ENCODE measurements at regions not wholly inside any gene's neighbourhood (a gene's known extent, or its start where the extent isn't known, plus 50 kb on each side); places are given as distances from the start of the nearest gene placed in this dataset.
A peak's percentile ranks its signal among the peaks of the same experiment; 100 is the strongest.

DNA sequence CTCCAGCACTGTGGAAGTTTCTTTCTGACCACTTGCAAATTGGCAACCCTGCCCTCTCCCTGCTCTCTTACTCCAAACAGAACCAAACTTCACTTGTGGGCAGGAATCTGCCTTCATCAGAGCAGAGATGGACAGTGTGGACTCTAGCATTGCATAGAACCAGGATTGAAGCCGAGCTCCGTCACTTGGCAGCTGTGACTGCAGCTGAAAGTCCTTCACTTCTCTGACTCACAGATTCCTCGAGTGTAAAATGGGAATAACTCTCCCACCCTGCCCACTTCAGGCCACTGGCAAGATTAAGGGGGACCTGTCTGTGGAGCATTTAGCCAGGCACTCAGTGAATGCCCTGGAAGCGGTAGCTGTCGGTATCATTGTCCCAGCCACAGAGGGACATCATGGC lies 75.7 kb upstream of the ZBTB40 start:
- Mint-ChIP-seq H3K9me3 (peaks cover 4 to 9% of the 10 kb centered on the region in 2 donors), H3K36me3 (peaks cover 0 to 4% of the 10 kb centered on the region in 2 donors), H3K27ac (no peak overlapping the region)
- ATAC-seq, result no peak
- no peak for DNase-seq (ENCODE audit: low spot score in 2 of 2)

DNA sequence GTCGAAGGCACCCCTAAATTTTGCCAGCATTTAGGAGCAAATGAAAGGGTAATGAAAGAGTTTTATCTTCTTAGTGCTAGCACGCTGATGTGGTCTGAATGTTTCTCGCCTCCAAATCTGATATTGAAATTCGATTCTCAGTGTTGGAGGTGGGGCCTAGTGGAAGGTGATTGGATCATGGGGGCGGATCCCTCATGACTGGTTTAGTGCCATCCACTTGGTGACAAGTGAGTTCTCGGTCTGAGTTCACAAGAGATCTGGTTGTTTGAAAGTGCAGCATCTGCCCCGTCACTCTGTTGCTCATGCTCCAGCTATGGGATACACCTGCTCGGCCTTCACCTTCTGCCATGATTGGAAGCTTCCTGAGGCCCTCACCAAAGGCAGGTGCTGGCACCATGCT lies 75.1 kb upstream of the ZBTB40 start:
- DNase-seq (ENCODE audit: low spot score in 2 of 2), result no peak
- Mint-ChIP-seq H3K36me3 (peaks cover 0 to 4% of the 10 kb centered on the region in 2 donors), H3K9me3 (peaks cover 4 to 9% of the 10 kb centered on the region in 2 donors), H3K27ac (no peak overlapping the region)
- no peak for ATAC-seq

GRCh38 chr1:22376976-22377375 lies 74.7 kb upstream of the ZBTB40 start:
- ATAC-seq (no peak), DNase-seq (ENCODE audit: low spot score in 2 of 2) (no peak)
- peaks cover 4 to 9% of the 10 kb centered on the region in 2 donors for H3K9me3 Mint-ChIP-seq
- H3K36me3 Mint-ChIP-seq, result peaks cover 0 to 4% of the 10 kb centered on the region in 2 donors
- no peak overlapping the region for H3K27ac Mint-ChIP-seq

DNA sequence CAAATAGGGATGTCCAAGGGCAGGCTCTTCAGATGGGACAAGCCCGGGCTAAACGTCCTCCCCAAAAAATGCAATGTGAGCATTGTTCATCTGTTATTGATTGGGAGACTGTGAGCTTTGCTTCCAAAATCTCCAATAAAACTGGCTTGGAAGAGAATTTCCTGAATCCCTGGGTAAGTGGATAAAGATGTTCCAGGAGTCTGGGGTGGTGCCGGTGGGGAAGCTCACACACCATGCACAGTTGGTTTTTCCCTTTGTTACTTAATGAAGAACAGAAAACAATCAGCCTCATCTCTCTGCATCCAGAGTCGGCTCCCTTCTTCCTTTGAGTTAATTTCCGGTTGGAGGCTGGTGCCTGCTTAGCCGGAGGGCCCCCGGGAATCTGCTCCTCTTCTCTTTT lies 72.1 kb upstream of the ZBTB40 start:
- no peaks in the 10 kb centered on the region for H3K36me3 Mint-ChIP-seq
- ATAC-seq, result no peak
- no peak overlapping the region for H3K27ac Mint-ChIP-seq
- no peaks in the 10 kb centered on the region for H3K9me3 Mint-ChIP-seq
- DNase-seq (ENCODE audit: low spot score in 2 of 2), result no peak

- Mint-ChIP-seq H3K27ac (no peak overlapping the region), H3K36me3 (no peaks in the 10 kb centered on the region), H3K9me3 (no peaks in the 10 kb centered on the region)
- no peak for DNase-seq (ENCODE audit: low spot score in 2 of 2)
- ATAC-seq, result no peak
Measured at GRCh38 chr1:22380024-22380785, 71.4 kb upstream of the ZBTB40 start.

DNA sequence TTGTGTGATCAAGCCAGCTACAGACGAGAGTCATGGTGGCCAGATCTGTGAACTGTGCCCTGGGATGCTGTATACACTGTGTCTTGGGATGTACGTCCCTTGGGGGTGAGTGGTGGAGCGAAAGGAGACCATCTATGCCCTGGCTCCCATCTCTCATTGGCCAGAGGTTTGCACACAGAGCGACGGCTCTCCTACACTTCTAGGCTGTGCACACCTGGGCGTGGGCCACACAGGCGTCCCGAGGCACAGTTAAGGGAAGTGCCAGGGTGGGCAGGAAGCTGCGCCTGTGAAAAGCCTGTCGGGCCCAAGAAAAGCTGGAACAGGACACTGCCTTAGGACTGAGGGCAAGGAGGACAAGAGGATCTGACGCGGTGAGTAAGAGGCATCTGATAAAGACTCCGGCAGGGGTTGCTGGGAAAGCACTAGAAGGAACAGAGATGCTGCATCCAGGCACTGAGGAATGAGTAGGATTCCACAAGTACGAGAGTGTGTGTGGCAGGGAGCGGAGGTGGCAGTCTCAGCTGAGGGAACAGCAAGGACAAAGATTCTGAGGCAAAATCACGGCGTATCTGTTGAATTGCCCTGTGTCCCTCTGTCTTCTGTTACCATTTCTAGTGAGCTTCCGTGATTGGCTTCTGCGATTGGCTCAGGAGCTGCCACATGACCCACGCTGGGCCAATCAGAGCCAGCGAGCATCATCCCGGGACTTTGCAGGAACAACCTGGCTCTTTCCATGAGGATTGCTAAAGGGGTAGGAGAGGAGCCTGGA lies 67.9 kb upstream of the ZBTB40 start:
- DNase-seq (ENCODE audit: low spot score in 2 of 2) (no peak), ATAC-seq (no peak)
- no peaks in the 10 kb centered on the region for H3K9me3 Mint-ChIP-seq
- no peaks in the 10 kb centered on the region for H3K36me3 Mint-ChIP-seq
- H3K27ac Mint-ChIP-seq, result no peak overlapping the region

- H3K9me3 Mint-ChIP-seq, result no peaks in the 10 kb centered on the region
- DNase-seq (ENCODE audit: low spot score in 2 of 2) (no peak), ATAC-seq (no peak)
- no peaks in the 10 kb centered on the region for H3K36me3 Mint-ChIP-seq
- H3K27ac Mint-ChIP-seq, result no peak overlapping the region
Measured at GRCh38 chr1:22385537-22385936, 66.1 kb upstream of the ZBTB40 start.

DNA sequence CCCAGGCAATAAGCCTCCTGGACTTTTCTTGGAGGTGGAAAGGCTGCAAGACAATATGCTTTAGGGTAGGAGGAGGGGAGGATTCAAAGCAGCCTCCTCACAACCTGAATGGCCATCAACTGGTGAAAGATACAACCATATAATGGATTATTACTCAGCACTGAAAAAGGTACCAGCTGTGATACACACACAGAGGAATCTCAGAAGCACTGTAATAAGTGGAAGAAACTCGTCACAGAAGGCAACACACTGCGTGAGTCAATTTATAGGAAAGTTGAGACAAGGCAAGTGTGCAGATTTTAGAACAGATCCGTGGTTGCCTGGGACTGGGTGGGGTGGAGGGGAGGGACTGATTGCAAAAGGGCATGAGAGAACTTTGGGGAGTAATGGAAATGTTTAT lies 64.9 kb upstream of the ZBTB40 start:
- Mint-ChIP-seq H3K9me3 (no peaks in the 10 kb centered on the region), H3K27ac (no peak overlapping the region), H3K36me3 (no peaks in the 10 kb centered on the region)
- DNase-seq (ENCODE audit: low spot score in 2 of 2) (no peak), ATAC-seq (no peak)

DNA sequence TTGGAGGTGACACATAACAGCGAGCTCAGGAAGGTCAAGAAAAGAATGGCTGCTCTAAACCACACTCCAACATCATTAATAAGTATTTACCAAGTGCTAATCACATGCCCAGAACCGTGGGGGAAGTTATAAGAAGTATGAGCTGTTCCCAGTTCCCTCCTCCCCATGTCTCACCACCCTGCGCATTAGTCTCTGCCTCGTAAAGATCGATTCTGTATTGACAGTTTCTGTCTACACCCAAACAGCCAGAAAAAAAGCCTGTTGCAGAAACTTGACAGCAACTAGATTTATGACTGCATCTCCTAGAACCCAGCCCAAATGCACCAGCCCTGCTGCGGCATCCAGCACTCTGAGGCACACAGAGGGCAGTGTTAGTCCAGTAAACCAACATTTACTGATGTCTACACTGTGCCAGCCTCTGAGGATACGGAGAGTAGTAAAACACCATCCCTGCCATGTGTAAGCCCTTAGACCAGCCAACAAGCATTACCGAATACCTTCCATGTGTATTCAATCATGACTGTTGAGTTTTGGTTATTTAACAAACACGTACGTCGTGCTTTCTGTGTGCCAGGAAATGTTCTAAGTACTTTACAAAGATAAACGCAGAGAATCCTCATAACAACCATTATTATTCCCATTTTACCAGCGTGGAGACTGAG lies 63.6 kb upstream of the ZBTB40 start:
- Mint-ChIP-seq H3K27ac (no peak overlapping the region), H3K9me3 (no peaks in the 10 kb centered on the region), H3K36me3 (no peaks in the 10 kb centered on the region)
- ATAC-seq, result no peak
- no peak for DNase-seq (ENCODE audit: low spot score in 2 of 2)

- H3K36me3 Mint-ChIP-seq, result no peaks in the 10 kb centered on the region
- H3K27ac Mint-ChIP-seq, result no peak overlapping the region
- ATAC-seq (no peak), DNase-seq (ENCODE audit: low spot score in 2 of 2) (no peak)
- no peaks in the 10 kb centered on the region for H3K9me3 Mint-ChIP-seq
Measured at GRCh38 chr1:22388671-22389450, 62.8 kb upstream of the ZBTB40 start.

GRCh38 chr1:22393587-22393986 lies 58.1 kb upstream of the ZBTB40 start:
- DNase-seq (ENCODE audit: low spot score in 2 of 2), result no peak
- Mint-ChIP-seq H3K9me3 (no peaks in the 10 kb centered on the region), H3K27ac (no peak overlapping the region), H3K36me3 (no peaks in the 10 kb centered on the region)
- no peak for ATAC-seq

- DNase-seq (ENCODE audit: low spot score in 2 of 2) (no peak), ATAC-seq (peak in 1 of 2 donors; percentile 16)
- Mint-ChIP-seq H3K27ac (no peak overlapping the region), H3K36me3 (no peaks in the 10 kb centered on the region), H3K9me3 (no peaks in the 10 kb centered on the region)
Measured at GRCh38 chr1:22398656-22399420, 52.8 kb upstream of the ZBTB40 start.

DNA sequence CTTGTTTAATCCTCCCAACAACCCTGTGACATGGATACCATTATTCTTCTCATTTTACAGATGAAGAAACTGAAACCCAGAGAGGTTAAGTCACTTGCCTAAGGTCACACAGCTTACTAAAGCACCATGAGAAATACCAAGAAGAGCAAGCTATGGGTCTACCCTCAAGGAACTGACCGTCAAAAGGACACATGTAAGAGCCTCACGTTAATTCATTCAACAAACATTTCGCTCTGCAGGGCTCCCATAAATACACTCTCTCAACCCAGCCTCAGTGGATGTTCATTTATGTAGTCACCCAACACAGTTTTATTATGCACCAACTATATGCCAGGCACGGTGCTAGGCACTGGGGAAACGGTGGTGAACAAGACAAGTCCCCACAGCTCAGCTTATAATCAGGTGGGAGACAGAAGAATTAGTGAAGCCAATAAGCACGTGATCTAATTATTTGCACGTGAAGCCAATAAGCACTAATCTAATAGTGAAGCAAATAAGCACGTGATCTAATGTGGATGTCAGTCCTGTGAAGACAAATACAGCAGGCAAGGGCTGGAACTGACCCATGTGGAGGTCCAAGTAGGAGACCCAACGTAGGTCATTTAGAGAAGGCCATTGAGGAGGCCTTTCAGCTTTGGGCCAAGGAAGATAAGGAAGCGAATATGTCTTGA lies 52.1 kb upstream of the ZBTB40 start:
- Mint-ChIP-seq H3K27ac (no peak overlapping the region), H3K36me3 (no peaks in the 10 kb centered on the region), H3K9me3 (no peaks in the 10 kb centered on the region)
- DNase-seq (ENCODE audit: low spot score in 2 of 2) (no peak), ATAC-seq (no peak)

All from activated naive CD4-positive, alpha-beta T cell treated with anti-CD3 and anti-CD28 coated beads, Interleukin-2, amount 50 U/mL, for 72 hours (primary cell).